ENCODE measurements at regions not wholly inside any gene's neighbourhood (a gene's known extent, or its start where the extent isn't known, plus 50 kb on each side); places are given as distances from the start of the nearest gene placed in this dataset.
"Not testable (repeated sequence)": the region's sequence is repeated elsewhere in the genome, so short reads cannot be mapped to it uniquely, and the experiment has no call there.

GRCh38 chr3:178206521-178206920, 329.7 kb upstream of the KCNMB2 start:
- Histone ChIP-seq H3K9me3 (ENCODE audit: low read length) (no peaks in the 10 kb centered on the region), H3K27ac (ENCODE audit: low read length) (no peak overlapping the region), H3K36me3 (ENCODE audit: insufficient read depth, low read length) (no peaks in the 10 kb centered on the region), H4K20me1 (ENCODE audit: insufficient read depth) (no peaks in the 10 kb centered on the region), H3F3A (ENCODE audit: insufficient read depth, low read length, poor library complexity, severe bottlenecking) (no peaks in the 10 kb centered on the region), H3K79me2 (replicated peaks; ENCODE audit: insufficient read depth, low read length) (no peaks in the 10 kb centered on the region), H3K9ac (ENCODE audit: low read length) (no peak overlapping the region), H3K9me2 (ENCODE audit: insufficient read depth, low read length) (no peaks in the 10 kb centered on the region), H3K27me3 (ENCODE audit: insufficient read depth, low read depth, low read length) (no peaks in the 10 kb centered on the region), H2AFZ (ENCODE audit: low read depth, low read length) (no peak overlapping the region), H3K4me3 (ENCODE audit: low read length) (no peak overlapping the region), H3K4me2 (ENCODE audit: low read length) (no peak overlapping the region)
- no peak for TF ChIP-seq MXI1 (conservative IDR thresholded peaks at IDR 0.05; ENCODE audit: poor library complexity, severe bottlenecking)
- no peak for TF ChIP-seq EP300 (conservative IDR thresholded peaks at IDR 0.05; ENCODE audit: poor library complexity, severe bottlenecking)
- TF ChIP-seq SMC3 (conservative IDR thresholded peaks at IDR 0.05; ENCODE audit: poor library complexity): no peak
- no peak for TF ChIP-seq CTCF (IDR thresholded peaks at IDR 0.05; ENCODE audit: poor library complexity, severe bottlenecking)
- TF ChIP-seq REST (IDR thresholded peaks at IDR 0.05; ENCODE audit: borderline replicate concordance): no peak
- no peak for TF ChIP-seq POLR2AphosphoS5 (IDR thresholded peaks at IDR 0.05)
- TF ChIP-seq EZH2 (IDR thresholded peaks at IDR 0.05; ENCODE audit: borderline replicate concordance, insufficient read depth, low read length, poor library complexity, severe bottlenecking): no peak
- TF ChIP-seq RAD21 (conservative IDR thresholded peaks at IDR 0.05): no peak
- TF ChIP-seq TAF1 (IDR thresholded peaks at IDR 0.05; ENCODE audit: low read depth): no peak

GRCh38 chr3:178207161-178207560, 329.1 kb upstream of the KCNMB2 start:
- H4K20me1 ChIP-seq (ENCODE audit: insufficient read depth); H3K9me2 ChIP-seq (ENCODE audit: insufficient read depth, low read length); H3F3A ChIP-seq (ENCODE audit: insufficient read depth, low read length, poor library complexity, severe bottlenecking); H3K4me3 ChIP-seq (ENCODE audit: low read length); H2AFZ ChIP-seq (ENCODE audit: low read depth, low read length); H3K79me2 ChIP-seq (replicated peaks; ENCODE audit: insufficient read depth, low read length); H3K27me3 ChIP-seq (ENCODE audit: insufficient read depth, low read depth, low read length); H3K27ac ChIP-seq (ENCODE audit: low read length); H3K36me3 ChIP-seq (ENCODE audit: insufficient read depth, low read length); H3K4me2 ChIP-seq (ENCODE audit: low read length); H3K9me3 ChIP-seq (ENCODE audit: low read length); H3K9ac ChIP-seq (ENCODE audit: low read length): not testable (repeated sequence)

- not testable (repeated sequence) for H3K79me2 ChIP-seq (replicated peaks; ENCODE audit: insufficient read depth, low read length)
Observed at GRCh38 chr3:178207627-178208026, 328.6 kb upstream of the KCNMB2 start.

GRCh38 chr3:178209116-178209515, 327.1 kb upstream of the KCNMB2 start:
- H3K27me3 ChIP-seq (ENCODE audit: insufficient read depth, low read depth, low read length); H3K9ac ChIP-seq (ENCODE audit: low read length); H3K79me2 ChIP-seq (replicated peaks; ENCODE audit: insufficient read depth, low read length); H3K4me2 ChIP-seq (ENCODE audit: low read length); H3K9me3 ChIP-seq (ENCODE audit: low read length); H3K9me2 ChIP-seq (ENCODE audit: insufficient read depth, low read length); H3F3A ChIP-seq (ENCODE audit: insufficient read depth, low read length, poor library complexity, severe bottlenecking); H4K20me1 ChIP-seq (ENCODE audit: insufficient read depth); H3K36me3 ChIP-seq (ENCODE audit: insufficient read depth, low read length); H3K4me3 ChIP-seq (ENCODE audit: low read length); H3K27ac ChIP-seq (ENCODE audit: low read length); H2AFZ ChIP-seq (ENCODE audit: low read depth, low read length): not testable (repeated sequence)

More at GRCh38 chr3:178207627-178208026, 328.6 kb upstream of the KCNMB2 start:
- not testable (repeated sequence) for H2AFZ ChIP-seq (ENCODE audit: low read depth, low read length); H3K4me3 ChIP-seq (ENCODE audit: low read length); H3F3A ChIP-seq (ENCODE audit: insufficient read depth, low read length, poor library complexity, severe bottlenecking); H3K27me3 ChIP-seq (ENCODE audit: insufficient read depth, low read depth, low read length); H3K9me2 ChIP-seq (ENCODE audit: insufficient read depth, low read length); H3K9me3 ChIP-seq (ENCODE audit: low read length); H4K20me1 ChIP-seq (ENCODE audit: insufficient read depth); H3K36me3 ChIP-seq (ENCODE audit: insufficient read depth, low read length); H3K9ac ChIP-seq (ENCODE audit: low read length); H3K4me2 ChIP-seq (ENCODE audit: low read length); H3K27ac ChIP-seq (ENCODE audit: low read length)

- H3K9me2 ChIP-seq (ENCODE audit: insufficient read depth, low read length); H3K4me3 ChIP-seq (ENCODE audit: low read length); H3K79me2 ChIP-seq (replicated peaks; ENCODE audit: insufficient read depth, low read length); H2AFZ ChIP-seq (ENCODE audit: low read depth, low read length); H3F3A ChIP-seq (ENCODE audit: insufficient read depth, low read length, poor library complexity, severe bottlenecking); H3K9me3 ChIP-seq (ENCODE audit: low read length); H3K27ac ChIP-seq (ENCODE audit: low read length); H3K9ac ChIP-seq (ENCODE audit: low read length); H3K4me2 ChIP-seq (ENCODE audit: low read length); H3K27me3 ChIP-seq (ENCODE audit: insufficient read depth, low read depth, low read length); H4K20me1 ChIP-seq (ENCODE audit: insufficient read depth); H3K36me3 ChIP-seq (ENCODE audit: insufficient read depth, low read length): not testable (repeated sequence)
Observed at GRCh38 chr3:178209618-178210017, 326.6 kb upstream of the KCNMB2 start.

All from neural cell (in vitro differentiated cells).